ENCODE measurements at regions not wholly inside any gene's neighbourhood (a gene's known extent, or its start where the extent isn't known, plus 50 kb on each side); places are given as distances from the start of the nearest gene placed in this dataset.

DNA sequence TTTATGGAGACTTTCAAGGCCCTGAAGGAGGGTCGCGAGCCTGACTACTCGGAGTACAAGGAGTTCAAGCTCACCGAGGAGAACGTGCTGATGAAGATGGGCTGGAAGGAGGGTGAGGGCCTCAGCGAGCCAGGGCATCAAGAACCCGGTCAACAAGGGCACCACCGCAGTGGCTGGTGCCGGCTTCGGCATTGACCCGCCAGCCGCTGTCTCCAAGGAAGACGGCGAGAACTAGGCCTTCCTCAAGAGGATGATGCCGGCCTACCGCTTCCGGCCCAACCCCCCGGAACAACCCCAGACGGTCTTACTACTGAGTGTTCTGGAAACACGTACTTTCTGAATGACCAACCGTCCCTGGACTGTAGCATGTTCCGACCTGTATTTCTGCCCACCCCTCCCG is 169.2 kb downstream of the HINT1 start:
- TF ChIP-seq, protein P1, sequence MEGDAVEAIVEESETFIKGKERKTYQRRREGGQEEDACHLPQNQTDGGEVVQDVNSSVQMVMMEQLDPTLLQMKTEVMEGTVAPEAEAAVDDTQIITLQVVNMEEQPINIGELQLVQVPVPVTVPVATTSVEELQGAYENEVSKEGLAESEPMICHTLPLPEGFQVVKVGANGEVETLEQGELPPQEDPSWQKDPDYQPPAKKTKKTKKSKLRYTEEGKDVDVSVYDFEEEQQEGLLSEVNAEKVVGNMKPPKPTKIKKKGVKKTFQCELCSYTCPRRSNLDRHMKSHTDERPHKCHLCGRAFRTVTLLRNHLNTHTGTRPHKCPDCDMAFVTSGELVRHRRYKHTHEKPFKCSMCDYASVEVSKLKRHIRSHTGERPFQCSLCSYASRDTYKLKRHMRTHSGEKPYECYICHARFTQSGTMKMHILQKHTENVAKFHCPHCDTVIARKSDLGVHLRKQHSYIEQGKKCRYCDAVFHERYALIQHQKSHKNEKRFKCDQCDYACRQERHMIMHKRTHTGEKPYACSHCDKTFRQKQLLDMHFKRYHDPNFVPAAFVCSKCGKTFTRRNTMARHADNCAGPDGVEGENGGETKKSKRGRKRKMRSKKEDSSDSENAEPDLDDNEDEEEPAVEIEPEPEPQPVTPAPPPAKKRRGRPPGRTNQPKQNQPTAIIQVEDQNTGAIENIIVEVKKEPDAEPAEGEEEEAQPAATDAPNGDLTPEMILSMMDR (IDR thresholded peaks at IDR 0.05; ENCODE audit: poor library complexity): no peak
- TF ChIP-seq EZH2phosphoT487 (IDR thresholded peaks at IDR 0.05; ENCODE audit: low read depth, severe bottlenecking, unreplicated experiment): no peak

Measured in hepatocyte (in vitro differentiated cells).